Hepatocyte (in vitro differentiated cells): ENCODE measurements at regions not wholly inside any gene's neighbourhood (a gene's known extent, or its start where the extent isn't known, plus 50 kb on each side); places are given as distances from the start of the nearest gene placed in this dataset.

Source experiments
- DNase-seq: peaks from one replicate; pipeline ENCODE4 v3.0.0-alpha.2; 2016; ENCODE audit warnings: low spot score
- H2AFZ ChIP-seq: fragments of 200-600 bp; sonication (generic); 2 replicates; pipeline ENCODE4 v1.6.0; 2016; ENCODE audit warnings: antibody characterized with exemption, mild to moderate bottlenecking
- H3K27ac ChIP-seq: fragments of 200-600 bp; sonication (generic); 2 replicates; pipeline ENCODE4 v1.5.1; 2016; ENCODE audit warnings: mild to moderate bottlenecking
- H3K27me3 ChIP-seq: fragments of 200-600 bp; sonication (generic); 2 replicates; pipeline ENCODE4 v1.6.1; 2016
- H3K36me3 ChIP-seq: fragments of 200-600 bp; sonication (generic); replicated peaks from 2 replicates; pipeline ENCODE4 v1.5.1; 2016; ENCODE audit warnings: low read depth; ENCODE audit not compliant: insufficient read depth
- H3K4me1 ChIP-seq: fragments of 200-600 bp; sonication (generic); 2 replicates; pipeline ENCODE4 v1.5.1; 2016; ENCODE audit warnings: mild to moderate bottlenecking, moderate library complexity; ENCODE audit not compliant: insufficient read depth
- H3K4me2 ChIP-seq: fragments of 200-600 bp; sonication (generic); 2 replicates; pipeline ENCODE4 v1.6.0; 2016
- H3K4me3 ChIP-seq: fragments of 200-600 bp; sonication (generic); 2 replicates; pipeline ENCODE4 v1.5.1; 2016; ENCODE audit warnings: mild to moderate bottlenecking
- H3K79me2 ChIP-seq: fragments of 200-600 bp; sonication (generic); 2 replicates; pipeline ENCODE4 v1.6.0; 2017; ENCODE audit warnings: mild to moderate bottlenecking
- H3K9me2 ChIP-seq: fragments of 200-600 bp; sonication (generic); replicated peaks from 2 replicates; pipeline ENCODE4 v1.6.0; 2017; ENCODE audit warnings: mild to moderate bottlenecking; ENCODE audit not compliant: insufficient read depth
- H3K9me3 ChIP-seq: fragments of 200-600 bp; sonication (generic); 2 replicates; pipeline ENCODE4 v1.5.1; 2016; ENCODE audit warnings: low read depth, mild to moderate bottlenecking
- H4K20me1 ChIP-seq: fragments of 200-600 bp; sonication (generic); 2 replicates; pipeline ENCODE4 v1.6.0; 2016; ENCODE audit warnings: mild to moderate bottlenecking; ENCODE audit not compliant: insufficient read depth, poor library complexity, severe bottlenecking
- EZH2 ChIP-seq: fragments of 200-600 bp; sonication (generic); IDR thresholded peaks from 2 replicates; pipeline ENCODE4 v1.6.1; 2016; ENCODE audit warnings: antibody characterized with exemption, mild to moderate bottlenecking, borderline replicate concordance
- EZH2phosphoT487 ChIP-seq: fragments of 200-600 bp; sonication (generic); IDR thresholded peaks from one replicate; pipeline ENCODE4 v1.6.1; 2018; ENCODE audit warnings: antibody characterized with exemption, mild to moderate bottlenecking, low read depth, moderate library complexity; ENCODE audit not compliant: unreplicated experiment, severe bottlenecking
- WGBS: methylation state at CpG from one replicate; pipeline ENCODE4 v1.1.6; 2016; ENCODE audit warnings: low lambda C conversion rate; ENCODE audit errors: missing lambda C conversion rate; 5-methylcytosine and 5-hydroxymethylcytosine counted together
- TF ChIP-seq, protein P1 (sequence below): fragments of 200-600 bp; sonication (generic); IDR thresholded peaks from 2 replicates; pipeline ENCODE4 v1.5.1; 2016; ENCODE audit warnings: antibody characterized with exemption, mild to moderate bottlenecking; ENCODE audit not compliant: poor library complexity

DNA sequence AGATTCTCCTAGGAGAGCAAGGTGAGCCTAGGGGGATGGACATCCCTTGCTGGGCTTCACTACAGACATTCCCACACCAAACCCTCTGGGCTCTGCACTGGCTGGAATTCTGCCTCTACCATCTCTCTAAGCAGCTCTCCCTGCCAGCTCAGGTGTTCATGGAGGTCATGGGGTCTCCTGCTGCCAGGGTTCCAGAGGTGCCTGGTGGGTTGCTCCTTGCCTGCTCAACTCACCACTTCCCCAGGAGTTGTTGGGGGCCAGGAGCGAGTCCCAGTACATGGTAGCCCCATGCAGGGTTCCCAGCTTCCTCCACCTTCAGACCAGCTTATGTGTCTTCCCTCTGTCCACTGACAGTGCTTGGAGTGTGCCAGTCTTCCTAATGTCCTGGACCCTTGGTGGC is 167.8 kb upstream of the PAQR3 start:
- Histone ChIP-seq H3K4me2 (no peak overlapping the region), H3K79me2 (no peaks in the 10 kb centered on the region), H4K20me1 (no peaks in the 10 kb centered on the region), H3K9me2 (no peaks in the 10 kb centered on the region), H3K27ac (no peak overlapping the region), H3K4me1 (no peaks in the 10 kb centered on the region), H3K9me3 (no peaks in the 10 kb centered on the region), H3K4me3 (no peak overlapping the region), H3K27me3 (no peaks in the 10 kb centered on the region), H3K36me3 (no peaks in the 10 kb centered on the region), H2AFZ (no peak overlapping the region)
- WGBS = 100% methylated on average over 1 of the region's 1 CpG
- TF ChIP-seq EZH2 (no peak), EZH2phosphoT487 (no peak)
- TF ChIP-seq, protein P1, sequence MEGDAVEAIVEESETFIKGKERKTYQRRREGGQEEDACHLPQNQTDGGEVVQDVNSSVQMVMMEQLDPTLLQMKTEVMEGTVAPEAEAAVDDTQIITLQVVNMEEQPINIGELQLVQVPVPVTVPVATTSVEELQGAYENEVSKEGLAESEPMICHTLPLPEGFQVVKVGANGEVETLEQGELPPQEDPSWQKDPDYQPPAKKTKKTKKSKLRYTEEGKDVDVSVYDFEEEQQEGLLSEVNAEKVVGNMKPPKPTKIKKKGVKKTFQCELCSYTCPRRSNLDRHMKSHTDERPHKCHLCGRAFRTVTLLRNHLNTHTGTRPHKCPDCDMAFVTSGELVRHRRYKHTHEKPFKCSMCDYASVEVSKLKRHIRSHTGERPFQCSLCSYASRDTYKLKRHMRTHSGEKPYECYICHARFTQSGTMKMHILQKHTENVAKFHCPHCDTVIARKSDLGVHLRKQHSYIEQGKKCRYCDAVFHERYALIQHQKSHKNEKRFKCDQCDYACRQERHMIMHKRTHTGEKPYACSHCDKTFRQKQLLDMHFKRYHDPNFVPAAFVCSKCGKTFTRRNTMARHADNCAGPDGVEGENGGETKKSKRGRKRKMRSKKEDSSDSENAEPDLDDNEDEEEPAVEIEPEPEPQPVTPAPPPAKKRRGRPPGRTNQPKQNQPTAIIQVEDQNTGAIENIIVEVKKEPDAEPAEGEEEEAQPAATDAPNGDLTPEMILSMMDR = no peak
- no peak for DNase-seq

DNA sequence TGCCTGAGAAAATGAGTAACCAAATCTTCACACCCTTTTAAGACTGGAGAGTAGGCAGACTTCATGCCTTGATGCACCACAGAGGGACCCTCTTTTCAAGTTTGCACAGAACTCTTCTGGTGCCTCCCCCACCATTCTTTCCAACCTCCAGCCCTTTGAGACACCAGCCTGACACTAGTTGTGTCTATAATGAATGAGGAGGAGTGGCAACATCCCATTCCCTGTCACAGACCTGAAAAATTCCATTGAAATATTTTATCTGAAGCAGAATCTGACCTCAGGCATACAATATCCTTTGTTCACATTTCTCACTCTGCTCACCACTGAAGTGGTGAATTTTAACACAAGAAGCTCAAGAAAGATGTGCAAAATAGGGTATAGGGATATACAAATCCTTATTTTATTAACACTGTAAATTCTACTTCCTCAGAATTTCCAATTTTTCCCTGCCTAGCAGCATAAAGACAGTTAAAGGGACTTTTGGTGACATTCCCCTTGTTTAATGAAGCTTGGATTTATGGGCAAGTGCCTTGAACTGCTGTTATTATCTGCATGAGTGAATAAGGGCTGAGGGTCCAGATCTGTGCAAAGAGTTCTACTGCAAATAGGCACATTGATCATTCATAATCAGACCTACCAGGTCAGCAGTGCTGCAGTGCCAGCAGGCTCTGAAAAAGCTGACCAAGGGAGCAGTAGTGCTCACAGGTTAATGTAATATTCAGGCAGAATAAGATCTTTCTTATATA is 149.9 kb upstream of the PAQR3 start:
- no peaks in the 10 kb centered on the region for H3K9me3 ChIP-seq
- H3K36me3 ChIP-seq = no peaks in the 10 kb centered on the region
- H3K27ac ChIP-seq = no peak overlapping the region
- no peaks in the 10 kb centered on the region for H4K20me1 ChIP-seq
- no peak overlapping the region for H2AFZ ChIP-seq
- no peaks in the 10 kb centered on the region for H3K79me2 ChIP-seq
- DNase-seq = no peak
- no peak overlapping the region for H3K4me3 ChIP-seq
- no peaks in the 10 kb centered on the region for H3K4me1 ChIP-seq
- TF ChIP-seq, protein P1 = no peak
- TF ChIP-seq EZH2phosphoT487 = no peak
- TF ChIP-seq EZH2 = no peak
- H3K4me2 ChIP-seq = no peak overlapping the region
- no peaks in the 10 kb centered on the region for H3K27me3 ChIP-seq
- H3K9me2 ChIP-seq = no peaks in the 10 kb centered on the region

DNA sequence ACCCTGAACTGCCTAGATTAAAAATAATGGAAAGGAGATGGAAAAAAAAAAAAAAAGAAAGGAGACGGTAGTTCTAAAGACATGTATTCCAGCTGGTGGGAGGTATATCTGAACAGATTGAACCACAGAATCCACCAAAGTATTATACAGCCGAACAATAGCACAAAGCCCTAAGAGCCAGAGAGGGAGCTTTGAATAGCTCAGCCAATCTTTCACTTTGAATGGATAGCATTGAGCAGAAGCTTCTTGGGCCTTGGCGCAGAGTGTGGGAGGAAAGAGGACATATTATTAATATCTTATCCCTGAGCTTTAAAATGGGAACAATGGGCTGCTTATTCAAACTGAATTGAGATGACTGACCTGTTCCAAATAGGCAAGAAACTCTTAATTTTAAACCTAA is 147.8 kb upstream of the PAQR3 start:
- Histone ChIP-seq H3K9me3 (peaks cover 2% of the 10 kb centered on the region), H3K27me3 (no peaks in the 10 kb centered on the region), H4K20me1 (no peaks in the 10 kb centered on the region), H3K9me2 (no peaks in the 10 kb centered on the region), H2AFZ (no peak overlapping the region), H3K27ac (no peak overlapping the region), H3K4me2 (no peak overlapping the region), H3K79me2 (no peaks in the 10 kb centered on the region), H3K4me3 (no peak overlapping the region), H3K4me1 (no peaks in the 10 kb centered on the region), H3K36me3 (no peaks in the 10 kb centered on the region)
- no peak for DNase-seq
- TF ChIP-seq, protein P1 = no peak
- TF ChIP-seq EZH2 = no peak
- no peak for TF ChIP-seq EZH2phosphoT487
- 96% methylated on average over 3 of the region's 3 CpGs for WGBS
